GM12874 (cell line): ENCODE measurements at regions not wholly inside any gene's neighbourhood (a gene's known extent, or its start where the extent isn't known, plus 50 kb on each side); places are given as distances from the start of the nearest gene placed in this dataset.

Experiments used
- CTCF ChIP-seq: IDR thresholded peaks from 2 replicates; pipeline ENCODE4 v1.5.1; 2011; ENCODE audit warnings: low read depth, mild to moderate bottlenecking, control low read depth, low read length, moderate library complexity; ENCODE audit not compliant: insufficient read depth

GRCh38 chr2:105150231-105150630, 91.3 kb upstream of the GPR45 start:
- no peak for TF ChIP-seq CTCF

DNA sequence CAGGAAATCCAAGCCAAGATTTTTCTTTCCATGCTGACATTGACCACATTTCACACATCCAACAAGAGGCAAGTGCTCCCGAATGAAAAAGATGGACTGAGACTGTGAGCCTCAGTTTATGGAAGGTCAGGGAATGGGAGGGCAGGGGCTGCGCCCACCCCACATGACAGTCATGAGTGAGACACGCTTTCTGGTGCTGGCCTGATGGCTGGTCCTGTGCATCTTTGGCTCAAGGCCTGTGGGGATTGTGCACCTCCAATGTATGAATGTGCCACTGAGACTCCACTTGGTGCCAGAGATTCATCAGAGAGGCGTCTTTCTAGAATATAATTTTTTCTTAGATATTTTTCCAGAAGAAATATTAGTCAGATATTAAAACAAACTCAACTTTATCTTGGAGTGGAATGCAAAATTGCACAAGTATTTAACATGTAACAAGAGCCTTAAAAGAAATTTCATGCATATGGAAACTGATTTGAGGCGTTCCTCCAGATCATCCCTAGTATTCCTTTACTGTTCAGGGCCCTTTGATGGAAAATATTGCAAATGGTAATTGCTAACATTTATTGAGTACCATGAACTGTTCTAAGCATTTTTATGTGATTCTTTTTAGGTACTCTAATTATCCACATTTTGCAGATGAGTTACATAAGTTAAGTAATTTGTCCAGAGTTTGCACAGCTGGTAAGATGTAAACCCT, 87.3 kb upstream of the GPR45 start:
- TF ChIP-seq CTCF = no peak

- TF ChIP-seq CTCF = no peak
Observed at GRCh38 chr2:105156166-105156565, 85.4 kb upstream of the GPR45 start.

DNA sequence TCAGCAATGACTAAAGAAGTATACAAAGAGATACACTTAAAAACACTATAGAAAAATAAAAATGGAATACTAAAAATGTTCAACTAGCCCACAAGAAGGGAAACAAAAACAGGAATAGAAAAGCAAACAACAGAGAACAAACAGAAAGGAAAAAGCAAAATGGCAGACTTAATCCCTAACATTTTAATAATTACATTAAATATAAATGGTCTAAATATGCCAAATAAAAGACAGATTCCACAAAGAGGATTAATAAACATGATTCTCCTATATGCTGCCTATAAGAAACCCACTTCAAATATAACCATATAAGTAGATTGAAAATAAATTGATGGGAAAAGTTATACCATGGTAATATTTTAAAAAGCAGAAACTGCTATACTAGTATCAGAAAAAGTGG, 83.5 kb upstream of the GPR45 start:
- no peak for TF ChIP-seq CTCF

- TF ChIP-seq CTCF = no peak
Observed at GRCh38 chr2:105166688-105167087, 74.9 kb upstream of the GPR45 start.

DNA sequence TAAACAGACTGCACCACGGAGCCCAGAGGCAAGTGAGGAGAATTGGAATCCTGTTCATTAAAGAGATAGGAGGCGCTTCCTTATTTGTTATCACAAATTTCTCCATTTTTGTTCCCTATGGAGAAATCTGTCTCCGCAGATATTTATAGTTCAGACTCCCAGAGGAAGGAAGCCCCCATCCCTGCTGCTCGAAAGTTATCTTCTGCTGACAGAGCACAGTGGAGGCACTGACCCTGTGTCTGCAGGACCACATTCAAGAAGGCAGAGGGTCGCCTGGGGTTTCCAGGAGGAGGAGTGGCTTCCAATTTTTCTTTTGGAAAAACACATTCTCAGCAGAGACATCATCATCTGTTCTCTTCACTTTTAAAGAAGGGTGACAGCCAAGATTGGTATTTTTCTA, 73.0 kb upstream of the GPR45 start:
- TF ChIP-seq CTCF = no peak

DNA sequence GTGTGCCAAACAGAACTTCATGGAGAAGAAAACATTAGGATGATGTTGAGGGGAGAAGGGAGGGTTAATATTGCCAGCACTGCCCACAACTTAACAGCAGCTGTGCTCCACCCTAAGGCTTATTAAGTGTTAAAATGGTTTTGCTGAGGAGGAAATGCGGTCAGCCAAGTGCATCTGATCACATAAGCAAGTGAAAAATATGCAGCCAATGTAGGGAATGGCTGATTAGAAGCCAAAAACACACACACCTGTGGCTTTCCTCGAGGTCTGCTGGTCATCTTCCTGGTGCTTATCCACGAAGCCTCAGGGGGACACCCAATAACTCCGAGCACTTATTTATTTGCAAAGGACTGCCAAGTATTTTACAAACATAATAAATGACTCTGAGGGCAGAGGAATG, 66.3 kb upstream of the GPR45 start:
- TF ChIP-seq CTCF = no peak
